GM06990 (cell line): ENCODE measurements at regions not wholly inside any gene's neighbourhood (a gene's known extent, or its start where the extent isn't known, plus 50 kb on each side); places are given as distances from the start of the nearest gene placed in this dataset.

Source experiments
- DNase-seq: peaks from one replicate; pipeline ENCODE4 v3.0.0-alpha.2; 2011; ENCODE audit not compliant: insufficient read length; ENCODE audit errors: extremely low read depth
- H3K27me3 ChIP-seq: replicated peaks from 2 replicates; pipeline ENCODE4 v1.6.0; 2011; ENCODE audit warnings: low read length; ENCODE audit not compliant: control insufficient read depth, insufficient read depth
- H3K36me3 ChIP-seq: 2 replicates; pipeline ENCODE4 v1.5.1; 2011; ENCODE audit warnings: low read length; ENCODE audit not compliant: control insufficient read depth, insufficient read depth
- H3K4me3 ChIP-seq: replicated peaks from 2 replicates; pipeline ENCODE4 v1.5.1; 2011; ENCODE audit warnings: low read depth, mild to moderate bottlenecking, control low read depth, low read length
- CTCF ChIP-seq: IDR thresholded peaks from 2 replicates; pipeline ENCODE4 v1.5.1; 2011; ENCODE audit warnings: low read length, control low read depth, mild to moderate bottlenecking, inconsistent platforms; ENCODE audit not compliant: insufficient read depth, poor library complexity, severe bottlenecking

DNA sequence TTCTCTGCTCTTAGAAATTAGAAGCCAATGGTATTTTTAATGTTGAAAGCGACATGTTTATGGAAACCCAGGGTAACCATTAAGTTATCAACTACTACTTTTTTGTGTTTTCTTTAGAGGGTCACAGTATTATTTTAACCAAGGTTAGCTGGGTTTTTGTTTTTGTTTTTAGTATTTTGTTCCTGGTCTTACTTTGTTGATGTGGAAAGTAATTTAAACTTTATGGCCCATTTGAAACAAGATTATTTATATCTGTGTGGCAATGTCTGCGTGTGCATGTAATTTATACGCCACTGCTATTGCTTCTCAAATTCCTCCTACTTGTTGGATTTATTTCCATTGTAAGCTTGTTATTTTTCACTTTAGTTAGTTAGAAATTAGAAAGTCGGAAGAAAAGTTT, 722.1 kb upstream of the NR2F2 start:
- no peak for DNase-seq
- Histone ChIP-seq H3K27me3 (no peaks in the 10 kb centered on the region), H3K36me3 (no peaks in the 10 kb centered on the region), H3K4me3 (no peak overlapping the region)
- TF ChIP-seq CTCF, result no peak

DNA sequence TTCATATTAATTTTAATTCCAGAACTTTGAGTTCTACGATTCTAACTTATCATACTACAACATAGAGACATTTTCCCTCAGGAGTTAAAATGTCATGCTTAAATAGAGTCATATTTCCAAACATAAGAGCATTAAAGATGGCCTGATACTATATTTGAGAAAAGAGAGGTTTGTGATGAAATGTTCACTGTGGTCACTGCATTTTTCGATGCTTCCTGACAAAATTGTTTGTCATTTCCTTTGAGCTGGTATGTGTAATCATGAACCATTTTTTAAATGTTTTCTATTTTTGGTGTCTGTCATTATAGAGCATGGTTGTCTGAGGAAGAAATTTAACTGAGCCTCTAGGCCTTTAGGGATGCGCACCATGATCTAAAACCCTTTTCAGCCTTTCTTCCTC, 721.4 kb upstream of the NR2F2 start:
- DNase-seq, result no peak
- Histone ChIP-seq H3K36me3 (no peaks in the 10 kb centered on the region), H3K27me3 (no peaks in the 10 kb centered on the region), H3K4me3 (no peak overlapping the region)
- no peak for TF ChIP-seq CTCF

DNA sequence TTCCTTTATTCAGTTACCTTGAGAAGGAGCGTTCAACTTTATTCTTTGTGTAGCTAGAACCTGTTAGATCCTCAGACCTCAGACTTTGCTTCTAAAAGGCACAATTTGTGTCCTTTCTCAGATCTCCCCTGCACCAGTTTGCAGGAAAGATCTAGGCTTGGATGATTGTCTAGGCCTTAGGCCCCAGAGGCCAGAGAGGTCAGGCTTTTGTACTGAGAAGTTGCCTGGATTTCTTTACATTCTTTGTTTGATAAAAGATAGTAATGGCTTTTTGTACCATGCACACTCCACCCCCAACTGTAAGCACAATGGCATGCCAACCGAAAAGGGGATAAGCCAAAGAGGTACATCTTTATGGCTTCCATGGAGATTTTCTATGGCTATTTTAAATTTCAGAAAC, 719.6 kb upstream of the NR2F2 start:
- no peak overlapping the region for H3K4me3 ChIP-seq
- DNase-seq, result no peak
- TF ChIP-seq CTCF, result no peak
- H3K27me3 ChIP-seq, result no peaks in the 10 kb centered on the region
- H3K36me3 ChIP-seq, result no peaks in the 10 kb centered on the region

DNA sequence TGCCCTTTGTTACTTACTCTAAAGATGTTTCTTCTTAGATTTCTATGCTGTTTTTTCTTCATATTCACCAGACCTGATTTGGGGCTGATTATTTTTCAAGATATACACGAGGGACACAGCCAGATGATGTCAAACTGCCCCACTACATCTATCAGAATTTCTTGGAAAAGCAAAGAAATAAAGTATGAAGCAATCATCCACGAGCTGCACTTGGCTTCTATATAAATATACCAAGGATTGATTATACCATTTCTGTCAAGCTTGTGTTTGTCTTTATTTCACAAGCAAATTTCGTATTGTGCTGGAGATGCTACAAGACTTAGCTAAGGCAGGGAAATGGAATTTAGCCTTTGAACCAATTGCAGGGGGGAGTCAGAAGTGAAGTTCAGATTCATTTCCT, 715.1 kb upstream of the NR2F2 start:
- no peak for DNase-seq
- no peaks in the 10 kb centered on the region for H3K27me3 ChIP-seq
- TF ChIP-seq CTCF, result no peak

GRCh38 chr15:95616306-95616705, 714.2 kb upstream of the NR2F2 start:
- TF ChIP-seq CTCF, result no peak
- H3K27me3 ChIP-seq, result no peaks in the 10 kb centered on the region
- H3K4me3 ChIP-seq, result no peak overlapping the region
- no peak for DNase-seq
- H3K36me3 ChIP-seq, result no peaks in the 10 kb centered on the region

More for the DNA sequence above, 715.1 kb upstream of the NR2F2 start:
- H3K4me3 ChIP-seq, result no peak overlapping the region
- H3K36me3 ChIP-seq, result no peaks in the 10 kb centered on the region

- DNase-seq, result no peak
- no peak for TF ChIP-seq CTCF
Observed at GRCh38 chr15:95620934-95621579, 709.4 kb upstream of the NR2F2 start.

More at GRCh38 chr15:95620934-95621579, 709.4 kb upstream of the NR2F2 start:
- no peaks in the 10 kb centered on the region for H3K27me3 ChIP-seq
- H3K4me3 ChIP-seq, result no peak overlapping the region
- no peaks in the 10 kb centered on the region for H3K36me3 ChIP-seq
